Hepatocyte (in vitro differentiated cells): ENCODE measurements at regions not wholly inside any gene's neighbourhood (a gene's known extent, or its start where the extent isn't known, plus 50 kb on each side); places are given as distances from the start of the nearest gene placed in this dataset.

Experiments
- DNase-seq: peaks from one replicate; pipeline ENCODE4 v3.0.0-alpha.2; 2016; ENCODE audit warnings: low spot score
- H2AFZ ChIP-seq: fragments of 200-600 bp; sonication (generic); 2 replicates; pipeline ENCODE4 v1.6.0; 2016; ENCODE audit warnings: antibody characterized with exemption, mild to moderate bottlenecking
- H3K27ac ChIP-seq: fragments of 200-600 bp; sonication (generic); 2 replicates; pipeline ENCODE4 v1.5.1; 2016; ENCODE audit warnings: mild to moderate bottlenecking
- H3K27me3 ChIP-seq: fragments of 200-600 bp; sonication (generic); 2 replicates; pipeline ENCODE4 v1.6.1; 2016
- H3K36me3 ChIP-seq: fragments of 200-600 bp; sonication (generic); replicated peaks from 2 replicates; pipeline ENCODE4 v1.5.1; 2016; ENCODE audit warnings: low read depth; ENCODE audit not compliant: insufficient read depth
- H3K4me1 ChIP-seq: fragments of 200-600 bp; sonication (generic); 2 replicates; pipeline ENCODE4 v1.5.1; 2016; ENCODE audit warnings: mild to moderate bottlenecking, moderate library complexity; ENCODE audit not compliant: insufficient read depth
- H3K4me2 ChIP-seq: fragments of 200-600 bp; sonication (generic); 2 replicates; pipeline ENCODE4 v1.6.0; 2016
- H3K4me3 ChIP-seq: fragments of 200-600 bp; sonication (generic); 2 replicates; pipeline ENCODE4 v1.5.1; 2016; ENCODE audit warnings: mild to moderate bottlenecking
- H3K79me2 ChIP-seq: fragments of 200-600 bp; sonication (generic); 2 replicates; pipeline ENCODE4 v1.6.0; 2017; ENCODE audit warnings: mild to moderate bottlenecking
- H3K9me2 ChIP-seq: fragments of 200-600 bp; sonication (generic); replicated peaks from 2 replicates; pipeline ENCODE4 v1.6.0; 2017; ENCODE audit warnings: mild to moderate bottlenecking; ENCODE audit not compliant: insufficient read depth
- H3K9me3 ChIP-seq: fragments of 200-600 bp; sonication (generic); 2 replicates; pipeline ENCODE4 v1.5.1; 2016; ENCODE audit warnings: low read depth, mild to moderate bottlenecking
- H4K20me1 ChIP-seq: fragments of 200-600 bp; sonication (generic); 2 replicates; pipeline ENCODE4 v1.6.0; 2016; ENCODE audit warnings: mild to moderate bottlenecking; ENCODE audit not compliant: insufficient read depth, poor library complexity, severe bottlenecking
- EZH2 ChIP-seq: fragments of 200-600 bp; sonication (generic); IDR thresholded peaks from 2 replicates; pipeline ENCODE4 v1.6.1; 2016; ENCODE audit warnings: antibody characterized with exemption, mild to moderate bottlenecking, borderline replicate concordance
- EZH2phosphoT487 ChIP-seq: fragments of 200-600 bp; sonication (generic); IDR thresholded peaks from one replicate; pipeline ENCODE4 v1.6.1; 2018; ENCODE audit warnings: antibody characterized with exemption, mild to moderate bottlenecking, low read depth, moderate library complexity; ENCODE audit not compliant: unreplicated experiment, severe bottlenecking
- WGBS: methylation state at CpG from one replicate; pipeline ENCODE4 v1.1.6; 2016; ENCODE audit warnings: low lambda C conversion rate; ENCODE audit errors: missing lambda C conversion rate; 5-methylcytosine and 5-hydroxymethylcytosine counted together
- TF ChIP-seq, protein P1 (sequence below): fragments of 200-600 bp; sonication (generic); IDR thresholded peaks from 2 replicates; pipeline ENCODE4 v1.5.1; 2016; ENCODE audit warnings: antibody characterized with exemption, mild to moderate bottlenecking; ENCODE audit not compliant: poor library complexity

DNA sequence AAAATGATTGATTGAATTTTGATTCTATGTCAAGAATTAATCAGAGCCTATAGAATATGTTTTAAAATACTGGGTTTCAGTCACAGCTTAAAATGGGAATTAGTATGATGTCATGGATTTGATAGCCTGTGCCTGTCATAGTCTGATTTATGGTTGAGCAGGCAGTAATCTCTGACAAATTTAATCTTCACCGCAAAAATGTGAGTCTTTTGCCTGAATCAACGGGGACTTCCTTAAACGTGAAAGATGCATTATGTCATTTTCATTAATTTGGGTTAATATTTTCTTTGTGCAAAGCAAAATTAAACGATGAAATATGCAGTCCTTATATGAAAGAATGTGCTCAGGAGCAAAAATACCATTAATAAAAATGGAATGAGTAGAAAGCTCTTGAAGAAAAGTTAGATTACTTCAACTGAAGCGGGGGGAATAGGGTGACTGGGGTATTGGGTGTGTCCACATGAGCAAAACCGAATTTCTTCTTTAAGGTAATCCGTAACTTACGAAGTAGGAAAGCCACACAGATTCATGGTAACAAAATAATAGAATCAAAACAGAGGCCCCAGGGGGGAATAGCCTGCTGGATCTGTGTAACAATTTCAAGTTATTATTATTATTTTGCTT, 339.6 kb upstream of the NOX3 start:
- no peak overlapping the region for H3K4me3 ChIP-seq
- no peaks in the 10 kb centered on the region for H3K4me1 ChIP-seq
- no peaks in the 10 kb centered on the region for H3K27me3 ChIP-seq
- 93% methylated on average over 8 of the region's 8 CpGs for WGBS
- no peaks in the 10 kb centered on the region for H3K9me2 ChIP-seq
- H3K27ac ChIP-seq: no peak overlapping the region
- no peak overlapping the region for H2AFZ ChIP-seq
- no peak overlapping the region for H3K4me2 ChIP-seq
- H3K36me3 ChIP-seq: no peaks in the 10 kb centered on the region
- DNase-seq: no peak
- no peak for TF ChIP-seq EZH2
- TF ChIP-seq, protein P1, sequence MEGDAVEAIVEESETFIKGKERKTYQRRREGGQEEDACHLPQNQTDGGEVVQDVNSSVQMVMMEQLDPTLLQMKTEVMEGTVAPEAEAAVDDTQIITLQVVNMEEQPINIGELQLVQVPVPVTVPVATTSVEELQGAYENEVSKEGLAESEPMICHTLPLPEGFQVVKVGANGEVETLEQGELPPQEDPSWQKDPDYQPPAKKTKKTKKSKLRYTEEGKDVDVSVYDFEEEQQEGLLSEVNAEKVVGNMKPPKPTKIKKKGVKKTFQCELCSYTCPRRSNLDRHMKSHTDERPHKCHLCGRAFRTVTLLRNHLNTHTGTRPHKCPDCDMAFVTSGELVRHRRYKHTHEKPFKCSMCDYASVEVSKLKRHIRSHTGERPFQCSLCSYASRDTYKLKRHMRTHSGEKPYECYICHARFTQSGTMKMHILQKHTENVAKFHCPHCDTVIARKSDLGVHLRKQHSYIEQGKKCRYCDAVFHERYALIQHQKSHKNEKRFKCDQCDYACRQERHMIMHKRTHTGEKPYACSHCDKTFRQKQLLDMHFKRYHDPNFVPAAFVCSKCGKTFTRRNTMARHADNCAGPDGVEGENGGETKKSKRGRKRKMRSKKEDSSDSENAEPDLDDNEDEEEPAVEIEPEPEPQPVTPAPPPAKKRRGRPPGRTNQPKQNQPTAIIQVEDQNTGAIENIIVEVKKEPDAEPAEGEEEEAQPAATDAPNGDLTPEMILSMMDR: no peak
- no peak for TF ChIP-seq EZH2phosphoT487
- no peaks in the 10 kb centered on the region for H4K20me1 ChIP-seq
- H3K79me2 ChIP-seq: no peaks in the 10 kb centered on the region
- no peaks in the 10 kb centered on the region for H3K9me3 ChIP-seq

DNA sequence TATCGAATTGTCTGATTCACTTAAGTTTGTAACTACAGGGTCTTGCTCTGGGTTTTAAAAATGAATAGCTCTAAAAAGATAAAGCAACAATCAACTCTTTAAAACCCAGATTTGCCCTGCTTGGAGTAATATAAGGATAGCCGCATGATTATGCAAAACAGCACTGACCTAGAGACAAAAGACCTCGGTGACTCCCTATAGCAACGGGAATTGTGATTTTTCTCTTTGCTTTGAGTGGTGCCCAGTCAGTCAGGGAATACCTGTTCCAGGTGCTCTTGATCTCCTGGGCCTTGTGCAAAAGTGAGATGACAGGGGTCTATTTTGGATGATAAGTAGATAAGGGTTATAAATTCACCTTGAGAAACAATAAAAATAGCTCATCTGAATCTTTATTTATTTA, 336.3 kb upstream of the NOX3 start:
- no peak for DNase-seq
- H3K27ac ChIP-seq: no peak overlapping the region
- WGBS: 85% methylated on average over 4 of the region's 4 CpGs
- no peaks in the 10 kb centered on the region for H3K79me2 ChIP-seq
- H4K20me1 ChIP-seq: no peaks in the 10 kb centered on the region
- no peaks in the 10 kb centered on the region for H3K9me3 ChIP-seq
- no peaks in the 10 kb centered on the region for H3K4me1 ChIP-seq
- H3K36me3 ChIP-seq: no peaks in the 10 kb centered on the region
- H3K27me3 ChIP-seq: no peaks in the 10 kb centered on the region
- H3K9me2 ChIP-seq: no peaks in the 10 kb centered on the region
- TF ChIP-seq EZH2 (no peak), EZH2phosphoT487 (no peak)
- TF ChIP-seq, protein P1: no peak
- no peak overlapping the region for H2AFZ ChIP-seq
- no peak overlapping the region for H3K4me2 ChIP-seq
- H3K4me3 ChIP-seq: no peak overlapping the region

DNA sequence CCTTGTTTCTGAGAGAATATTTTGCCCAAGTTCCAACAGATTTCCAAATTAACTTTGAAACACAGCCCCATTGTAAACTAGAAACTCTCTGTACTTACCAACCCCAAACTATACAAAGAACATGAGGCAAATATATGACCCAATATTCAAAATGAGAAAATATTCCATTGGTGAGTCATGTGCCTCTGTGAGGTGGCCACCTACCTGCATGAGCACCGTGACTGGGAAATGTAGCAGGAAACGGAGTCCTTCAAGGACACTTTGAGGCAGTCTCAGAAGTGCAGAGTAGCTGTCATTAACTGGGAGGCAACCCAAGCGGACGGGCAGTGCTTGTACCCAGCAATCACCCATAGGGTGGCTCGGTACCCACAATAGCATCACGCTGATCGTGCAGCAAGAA, 335.5 kb upstream of the NOX3 start:
- Histone ChIP-seq H3K4me1 (no peaks in the 10 kb centered on the region), H3K27me3 (no peaks in the 10 kb centered on the region), H3K9me2 (no peaks in the 10 kb centered on the region)

More for the DNA sequence above, 335.5 kb upstream of the NOX3 start:
- Histone ChIP-seq H4K20me1 (no peaks in the 10 kb centered on the region), H3K4me2 (no peak overlapping the region), H3K4me3 (no peak overlapping the region), H3K27ac (no peak overlapping the region), H3K79me2 (no peaks in the 10 kb centered on the region), H3K36me3 (no peaks in the 10 kb centered on the region), H3K9me3 (no peaks in the 10 kb centered on the region), H2AFZ (no peak overlapping the region)
- TF ChIP-seq, protein P1: no peak
- TF ChIP-seq EZH2 (no peak), EZH2phosphoT487 (no peak)
- no peak for DNase-seq
- WGBS: 96% methylated on average over 7 of the region's 7 CpGs
